Common myeloid progenitor, CD34-positive (primary cell): ENCODE measurements at regions not wholly inside any gene's neighbourhood (a gene's known extent, or its start where the extent isn't known, plus 50 kb on each side); places are given as distances from the start of the nearest gene placed in this dataset.
"Not testable (repeated sequence)": the region's sequence is repeated elsewhere in the genome, so short reads cannot be mapped to it uniquely, and the experiment has no call there.

Experiments
- CTCF ChIA-PET: fragments of 350-600 bp; sonication (Branson Sonifier 250); formaldehyde crosslinking; loops from one replicate; lab custom pipeline; 2021; ENCODE audit warnings: antibody characterized with exemption; lab: Charles Lee
- POLR2A ChIA-PET: fragments of 350-600 bp; sonication (Branson Sonifier 250); formaldehyde crosslinking; loops from one replicate; lab custom pipeline; 2021; ENCODE audit warnings: antibody characterized with exemption; lab: Charles Lee
- DNase-seq, 3 donors: peaks; one replicate each; pipeline versions ENCODE4 v3.0.0 to v3.0.0-alpha.2; 2013
- H3K27ac ChIP-seq, 2 experiments: 1 replicate in 1 of 2; 2 replicates in 1 of 2; pipeline ENCODE4 v1.7.0; 2013; ENCODE audit warnings: inconsistent platforms in 2 of 2, low read length in 2 of 2, mild to moderate bottlenecking in 2 of 2, low read depth in 1 of 2, moderate library complexity in 1 of 2; ENCODE audit not compliant: severe bottlenecking in 2 of 2, insufficient read depth in 1 of 2, poor library complexity in 1 of 2
- H3K27me3 ChIP-seq, 5 experiments: replicated peaks in 2 of 5; 1 replicate in 3 of 5; 2 replicates in 2 of 5; pipeline versions ENCODE4 v1.6.1 to v1.7.0; 2013; ENCODE audit warnings: low read length in 4 of 5, mild to moderate bottlenecking in 2 of 5, moderate library complexity in 2 of 5, inconsistent platforms in 1 of 5; ENCODE audit not compliant: insufficient read depth in 5 of 5, control insufficient read depth in 4 of 5
- H3K36me3 ChIP-seq, 4 experiments: 1 replicate in 2 of 4; 2 replicates in 2 of 4; pipeline versions ENCODE4 v1.6.1 to v1.7.0; 2013; ENCODE audit warnings: low read length in 3 of 4, control low read depth in 1 of 4, mild to moderate bottlenecking in 1 of 4; ENCODE audit not compliant: control insufficient read depth in 4 of 4, insufficient read depth in 4 of 4
- H3K4me1 ChIP-seq, 4 experiments: 1 replicate in 3 of 4; 2 replicates in 1 of 4; pipeline versions ENCODE4 v1.6.1 to v1.7.1; 2013; ENCODE audit warnings: low read length in 3 of 4, mild to moderate bottlenecking in 3 of 4, control low read depth in 1 of 4, inconsistent platforms in 1 of 4, moderate library complexity in 1 of 4; ENCODE audit not compliant: control insufficient read depth in 4 of 4, insufficient read depth in 4 of 4; ENCODE audit errors: control extremely low read depth in 1 of 4
- H3K4me3 ChIP-seq, 7 experiments: 1 replicate in 4 of 7; 2 replicates in 3 of 7; pipeline versions ENCODE4 v1.5.1 to v1.7.0; 2013; ENCODE audit warnings: mild to moderate bottlenecking in 7 of 7, low read length in 6 of 7, moderate library complexity in 6 of 7, inconsistent platforms in 2 of 7, low read depth in 2 of 7, control low read depth in 1 of 7; ENCODE audit not compliant: insufficient read depth in 4 of 7, control insufficient read depth in 1 of 7; ENCODE audit errors: extremely low read depth in 1 of 7
- H3K9me3 ChIP-seq, 5 experiments: 1 replicate in 4 of 5; 2 replicates in 1 of 5; pipeline versions ENCODE4 v1.6.1 to v1.7.1; 2013; ENCODE audit warnings: low read length in 4 of 5, mild to moderate bottlenecking in 2 of 5, inconsistent platforms in 1 of 5, low read depth in 1 of 5, moderate library complexity in 1 of 5; ENCODE audit not compliant: control insufficient read depth in 4 of 5, insufficient read depth in 2 of 5; ENCODE audit errors: control extremely low read depth in 1 of 5
- WGBS: methylation state at CpG from one replicate; pipeline ENCODE4 v1.1.5; 2013; ENCODE audit not compliant: insufficient coverage; 5-methylcytosine and 5-hydroxymethylcytosine counted together

- WGBS: no CpG with 5 or more reads among the region's 16 CpGs
- POLR2A ChIA-PET, H3K9me3 ChIP-seq, H3K27me3 ChIP-seq, H3K36me3 ChIP-seq, CTCF ChIA-PET: not testable (repeated sequence)
- peak overlapping the region in 1 of 7 experiments; percentile 45 for H3K4me3 ChIP-seq
- H3K4me1 ChIP-seq: peaks cover 2 to 22% (median 13%) of the 10 kb centered on the region in 4 experiments
- H3K27ac ChIP-seq: peak overlapping the region in 1 of 2 experiments; percentile 43
- DNase-seq: peak; percentile 44 to 76 (median 66)
These were observed 1172.4 kb downstream of the TMEM121 start for GRCh38 chr14:106698620-106699267.

- H3K36me3 ChIP-seq, H3K27ac ChIP-seq, H3K4me3 ChIP-seq, DNase-seq, POLR2A ChIA-PET, H3K27me3 ChIP-seq, CTCF ChIA-PET, H3K9me3 ChIP-seq: not testable (repeated sequence)
- H3K4me1 ChIP-seq: peaks cover 0 to 11% (median 8%) of the 10 kb centered on the region in 4 experiments
- WGBS: no CpG with 5 or more reads among the region's 4 CpGs
These were observed 1177.3 kb downstream of the TMEM121 start for GRCh38 chr14:106703651-106704050.

DNA sequence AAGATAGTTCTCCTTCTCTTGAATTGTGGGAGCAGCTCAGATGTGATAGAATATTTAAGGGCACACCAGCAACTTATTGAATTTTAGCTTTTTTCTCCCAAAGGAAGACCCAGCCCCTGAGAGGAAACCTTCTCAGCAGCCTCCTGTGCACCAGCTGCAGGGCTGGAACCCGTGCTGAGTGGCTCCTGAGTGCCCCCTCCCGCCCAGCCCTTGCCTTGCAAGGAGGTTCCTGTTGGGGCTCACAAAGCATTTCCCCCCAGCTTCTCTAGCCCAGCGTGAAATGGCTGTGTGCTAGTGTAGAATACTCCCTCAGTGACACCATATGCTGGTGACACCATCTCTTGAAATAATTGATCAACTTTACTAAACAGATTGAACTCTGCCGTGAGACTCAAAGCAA, 1180.1 kb downstream of the TMEM121 start:
- H3K36me3 ChIP-seq, DNase-seq, POLR2A ChIA-PET, H3K27me3 ChIP-seq, H3K9me3 ChIP-seq, H3K4me3 ChIP-seq, CTCF ChIA-PET, H3K27ac ChIP-seq, H3K4me1 ChIP-seq: not testable (repeated sequence)
- WGBS: no CpG with 5 or more reads among the region's 4 CpGs

DNA sequence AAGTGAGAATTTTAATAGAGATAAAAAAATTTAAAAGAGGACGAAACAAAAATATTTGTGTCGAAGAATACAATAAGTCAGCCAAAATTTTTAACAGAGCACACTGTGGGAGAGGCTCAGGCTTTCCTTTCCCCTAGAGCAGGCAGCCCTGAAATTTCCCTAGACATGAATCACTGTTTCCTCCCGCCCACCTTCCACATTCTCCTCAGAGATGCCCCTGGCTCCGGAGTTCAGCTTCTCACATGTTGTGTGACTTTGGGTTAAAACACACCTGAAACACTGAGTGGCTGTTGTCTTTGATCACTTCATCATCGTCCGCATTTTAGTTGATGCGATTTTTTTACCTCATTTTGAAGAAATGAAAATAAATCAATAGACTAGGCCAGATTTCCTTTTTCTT, 1183.8 kb downstream of the TMEM121 start:
- POLR2A ChIA-PET, H3K36me3 ChIP-seq, H3K4me3 ChIP-seq, H3K4me1 ChIP-seq, DNase-seq, H3K9me3 ChIP-seq, H3K27me3 ChIP-seq, H3K27ac ChIP-seq, CTCF ChIA-PET: not testable (repeated sequence)
- WGBS: 83% methylated on average over 1 of the region's 7 CpGs

DNA sequence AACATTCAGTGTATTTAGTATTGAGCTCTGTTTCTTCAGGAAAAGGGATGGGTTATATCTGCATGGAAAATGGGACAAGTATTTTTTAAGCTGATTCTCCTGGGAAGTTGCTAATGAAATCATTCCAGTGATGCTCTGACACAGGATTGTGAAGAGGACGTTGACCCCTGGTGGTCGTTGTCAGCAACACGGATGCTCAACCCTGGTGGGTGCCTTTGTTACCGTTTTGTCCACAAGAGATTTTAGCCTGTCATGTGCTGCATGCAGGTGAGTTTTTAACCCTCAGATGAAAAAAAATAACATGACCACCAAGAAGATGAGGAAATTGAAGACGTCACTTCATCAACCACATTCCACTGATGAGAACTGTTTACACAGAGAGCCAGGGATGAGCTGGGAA, 1186.1 kb downstream of the TMEM121 start:
- H3K27ac ChIP-seq, POLR2A ChIA-PET, H3K36me3 ChIP-seq, H3K4me1 ChIP-seq, H3K27me3 ChIP-seq, H3K9me3 ChIP-seq, H3K4me3 ChIP-seq: not testable (repeated sequence)
- CTCF ChIA-PET: interaction anchor here (0.6 to 1.1 kb wide), 4 partner anchors 13 to 53 kb away, joined by 3 to 4 read pairs (median 3); no protein-coding TSS in a partner anchor
- WGBS: 66% methylated on average over 5 of the region's 5 CpGs
- peak in 1 of 3 donors; percentile 31 for DNase-seq

- H3K27me3 ChIP-seq, H3K9me3 ChIP-seq, H3K36me3 ChIP-seq, H3K27ac ChIP-seq, H3K4me3 ChIP-seq, POLR2A ChIA-PET: not testable (repeated sequence)
- peak in 1 of 3 donors; percentile 43 for DNase-seq
- H3K4me1 ChIP-seq: peaks cover 0 to 19% (median 8%) of the 10 kb centered on the region in 4 experiments
- CTCF ChIA-PET: interaction anchor here (1.4 kb wide), 1 partner anchor 24 kb away, joined by 3 read pairs; no protein-coding TSS in a partner anchor
- no CpG with 5 or more reads among the region's 14 CpGs for WGBS
These were observed 1188.4 kb downstream of the TMEM121 start for GRCh38 chr14:106714446-106715428.

DNA sequence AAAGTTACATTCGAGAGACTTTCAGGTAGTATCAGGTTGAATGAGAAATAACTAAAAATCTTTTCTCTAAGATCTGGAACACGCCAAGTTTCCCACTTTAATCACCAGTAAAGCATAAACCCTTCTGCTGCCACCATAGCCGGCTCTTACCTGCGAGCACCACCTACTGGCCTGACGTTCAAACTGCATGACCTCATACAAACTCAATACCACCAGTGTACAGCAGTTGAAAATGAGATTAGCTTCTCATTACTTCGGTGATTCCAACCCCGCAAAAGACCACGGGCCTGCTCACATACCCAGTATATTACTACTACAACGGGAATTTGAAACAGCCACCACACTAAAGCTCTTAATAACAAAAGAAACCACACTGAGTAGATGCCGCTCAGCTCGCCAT, 1191.2 kb downstream of the TMEM121 start:
- CTCF ChIA-PET: interaction anchor here (0.9 kb wide), 1 partner anchor 43 kb away, joined by 3 read pairs; no protein-coding TSS in a partner anchor
- no CpG with 5 or more reads among the region's 11 CpGs for WGBS
- H3K36me3 ChIP-seq, H3K27me3 ChIP-seq, H3K9me3 ChIP-seq, H3K27ac ChIP-seq, H3K4me3 ChIP-seq, DNase-seq: not testable (repeated sequence)
- H3K4me1 ChIP-seq: peaks cover 0 to 23% (median 9%) of the 10 kb centered on the region in 4 experiments
- POLR2A ChIA-PET: interaction anchor here (0.6 kb wide), 1 partner anchor 23 kb away, joined by 3 read pairs; no protein-coding TSS in a partner anchor
